OCI-LY3 (cell line): ENCODE measurements at regions not wholly inside any gene's neighbourhood (a gene's known extent, or its start where the extent isn't known, plus 50 kb on each side); places are given as distances from the start of the nearest gene placed in this dataset.
"Not testable (repeated sequence)": the region's sequence is repeated elsewhere in the genome, so short reads cannot be mapped to it uniquely, and the experiment has no call there.

Experiments used
- EZH2phosphoT487 ChIP-seq: fragments of 200-600 bp; shearing (Covaris generic); IDR thresholded peaks from 2 replicates; pipeline ENCODE4 v1.6.1; 2018; ENCODE audit warnings: antibody characterized with exemption, mixed run types, low read depth
- TF ChIP-seq, protein P1 (sequence below): fragments of 200-600, 300-600 bp; sonication (generic); IDR thresholded peaks from 2 replicates; pipeline ENCODE4 v1.5.1; 2014; ENCODE audit warnings: antibody characterized with exemption, low read length, low read depth

DNA sequence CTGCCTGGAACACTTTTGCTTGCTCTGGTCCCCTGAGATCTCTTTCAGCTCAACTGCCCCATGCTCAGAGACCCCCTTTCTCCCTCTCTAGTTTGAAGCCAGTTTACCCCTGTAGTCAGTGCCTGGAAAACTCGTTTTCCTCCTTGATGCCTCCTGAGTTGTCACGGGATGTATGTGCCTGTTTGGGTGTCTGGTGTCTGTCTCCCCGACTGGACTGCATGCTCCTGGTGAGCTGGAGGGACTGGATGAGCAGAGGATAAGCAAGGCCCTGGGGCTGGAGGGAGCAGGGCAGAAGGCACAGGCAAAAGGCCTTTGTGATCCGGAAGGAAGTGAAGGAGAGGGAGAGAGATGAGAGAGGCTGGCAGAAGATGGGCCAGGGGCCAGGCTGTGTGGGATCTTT, 120.3 kb upstream of the ZNF195 start:
- TF ChIP-seq, protein P1, sequence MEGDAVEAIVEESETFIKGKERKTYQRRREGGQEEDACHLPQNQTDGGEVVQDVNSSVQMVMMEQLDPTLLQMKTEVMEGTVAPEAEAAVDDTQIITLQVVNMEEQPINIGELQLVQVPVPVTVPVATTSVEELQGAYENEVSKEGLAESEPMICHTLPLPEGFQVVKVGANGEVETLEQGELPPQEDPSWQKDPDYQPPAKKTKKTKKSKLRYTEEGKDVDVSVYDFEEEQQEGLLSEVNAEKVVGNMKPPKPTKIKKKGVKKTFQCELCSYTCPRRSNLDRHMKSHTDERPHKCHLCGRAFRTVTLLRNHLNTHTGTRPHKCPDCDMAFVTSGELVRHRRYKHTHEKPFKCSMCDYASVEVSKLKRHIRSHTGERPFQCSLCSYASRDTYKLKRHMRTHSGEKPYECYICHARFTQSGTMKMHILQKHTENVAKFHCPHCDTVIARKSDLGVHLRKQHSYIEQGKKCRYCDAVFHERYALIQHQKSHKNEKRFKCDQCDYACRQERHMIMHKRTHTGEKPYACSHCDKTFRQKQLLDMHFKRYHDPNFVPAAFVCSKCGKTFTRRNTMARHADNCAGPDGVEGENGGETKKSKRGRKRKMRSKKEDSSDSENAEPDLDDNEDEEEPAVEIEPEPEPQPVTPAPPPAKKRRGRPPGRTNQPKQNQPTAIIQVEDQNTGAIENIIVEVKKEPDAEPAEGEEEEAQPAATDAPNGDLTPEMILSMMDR: not testable (repeated sequence)
- not testable (repeated sequence) for TF ChIP-seq EZH2phosphoT487
